UCSD-AML1 (cell line): ENCODE measurements at regions not wholly inside any gene's neighbourhood (a gene's known extent, or its start where the extent isn't known, plus 50 kb on each side); places are given as distances from the start of the nearest gene placed in this dataset.
"Not testable (repeated sequence)": the region's sequence is repeated elsewhere in the genome, so short reads cannot be mapped to it uniquely, and the experiment has no call there.

Experiments
- DNase-seq: peaks from one replicate; lab custom pipeline; 2025; ENCODE audit not compliant: unreplicated experiment; lab: John Stamatoyannopoulos, UW

DNA sequence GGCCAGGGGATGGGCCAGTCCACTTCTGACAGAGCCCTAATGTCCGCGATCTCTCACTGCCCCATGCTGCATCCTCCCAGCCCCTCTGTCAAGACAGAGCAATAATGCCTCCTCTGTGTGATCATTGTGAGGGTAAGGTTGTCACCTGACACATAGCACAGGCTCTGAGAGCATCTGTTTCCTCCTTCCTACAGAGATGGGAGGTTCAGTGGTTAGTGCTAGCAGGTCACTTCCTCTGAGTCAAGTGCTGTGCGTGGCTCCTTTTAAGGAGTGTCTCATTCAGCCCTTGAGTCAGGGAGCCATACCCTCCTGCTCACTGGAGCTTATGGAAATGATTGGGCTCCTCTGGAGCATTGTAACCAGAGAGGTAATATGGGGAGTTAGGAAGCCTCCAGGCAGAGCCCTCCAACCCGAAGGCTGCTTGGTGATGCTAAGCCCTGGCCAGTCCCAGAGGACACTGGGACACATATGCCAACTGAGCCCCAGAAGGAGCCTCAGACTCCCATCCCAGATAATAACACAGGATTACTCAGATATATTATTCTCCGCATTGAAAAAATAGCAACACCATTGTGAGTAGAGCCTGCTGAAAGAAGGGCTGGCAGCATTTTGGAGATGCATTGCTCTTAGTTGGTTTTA is 189.0 kb downstream of the GALNT1 start:
- no peak for DNase-seq

DNA sequence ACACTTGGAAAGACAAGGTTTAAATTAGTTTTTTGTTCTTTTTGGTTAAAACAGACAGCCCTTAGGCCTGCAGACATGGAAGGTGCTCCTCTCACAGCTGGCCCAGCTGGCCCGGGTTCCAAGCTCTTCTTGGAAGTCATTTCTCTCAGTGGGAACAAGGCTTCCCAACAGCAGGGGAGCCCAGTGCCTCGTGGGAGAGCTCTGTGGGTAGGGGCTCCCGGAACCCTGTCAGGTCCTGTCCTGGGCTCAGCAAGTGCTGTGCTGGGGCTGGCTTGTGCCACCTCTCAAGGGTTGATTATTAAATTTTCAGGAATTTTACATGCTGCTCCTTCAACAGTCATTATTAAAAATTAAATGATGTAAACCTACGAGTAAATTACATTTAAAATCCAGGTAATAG is 189.6 kb downstream of the GALNT1 start:
- no peak for DNase-seq

DNA sequence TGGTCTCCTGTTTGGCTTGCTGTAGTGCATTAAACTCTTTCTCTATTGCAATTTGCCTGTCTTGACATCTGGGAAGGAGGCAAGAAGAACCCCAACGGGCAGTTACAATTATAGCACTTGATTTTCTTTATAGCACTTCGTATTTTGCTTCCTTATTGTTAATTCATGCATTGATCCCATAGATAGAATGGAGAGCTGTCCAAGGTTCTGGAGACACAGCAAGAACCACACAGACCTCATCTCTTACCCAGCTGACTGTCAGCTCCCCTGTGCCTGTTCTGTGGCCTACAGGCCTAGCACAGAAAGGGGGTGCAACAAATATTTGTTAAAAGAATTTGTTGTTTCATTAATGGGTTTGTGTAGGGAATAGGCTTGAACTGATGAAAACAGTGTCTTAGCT is 194.3 kb downstream of the GALNT1 start:
- no peak for DNase-seq

DNA sequence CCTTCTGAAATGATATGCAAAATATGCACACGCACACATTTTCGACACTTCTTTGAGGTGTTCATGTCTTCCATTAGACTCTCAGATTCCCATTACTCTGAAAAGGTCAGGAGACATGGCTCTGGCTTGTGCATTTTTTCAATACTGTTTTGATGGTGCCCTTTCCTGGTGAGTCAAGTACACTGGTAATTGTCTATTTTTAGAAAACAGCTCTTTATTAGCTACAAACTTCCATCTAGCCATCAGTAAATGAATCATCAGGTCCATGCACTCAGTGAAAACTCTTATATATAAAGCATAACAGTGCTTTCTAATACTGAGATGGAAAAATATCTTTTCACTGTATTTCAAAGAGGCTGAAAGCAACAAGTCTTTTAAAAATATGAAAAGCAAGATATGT is 194.9 kb downstream of the GALNT1 start:
- DNase-seq, result no peak

DNA sequence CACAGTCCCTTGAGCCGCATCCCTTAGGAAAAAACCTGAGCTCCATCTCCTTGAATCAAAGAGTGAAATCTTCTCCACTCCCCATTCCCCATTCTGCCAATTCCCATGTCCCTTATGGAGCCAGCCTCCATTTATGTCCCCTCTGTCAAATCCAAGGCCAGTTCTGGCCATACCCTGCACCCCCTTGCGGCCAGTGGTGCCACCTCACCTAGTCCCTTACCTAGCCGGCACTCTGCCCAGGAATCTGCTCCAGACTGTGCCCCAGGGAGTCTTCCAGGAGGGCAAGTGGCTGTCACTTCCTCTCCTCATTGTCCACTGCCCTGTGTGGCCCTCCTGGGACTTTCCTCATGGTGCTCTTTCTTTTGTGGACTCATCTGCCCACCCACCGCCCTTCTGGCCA is 195.4 kb upstream of the RMP24 start:
- DNase-seq, result no peak

DNA sequence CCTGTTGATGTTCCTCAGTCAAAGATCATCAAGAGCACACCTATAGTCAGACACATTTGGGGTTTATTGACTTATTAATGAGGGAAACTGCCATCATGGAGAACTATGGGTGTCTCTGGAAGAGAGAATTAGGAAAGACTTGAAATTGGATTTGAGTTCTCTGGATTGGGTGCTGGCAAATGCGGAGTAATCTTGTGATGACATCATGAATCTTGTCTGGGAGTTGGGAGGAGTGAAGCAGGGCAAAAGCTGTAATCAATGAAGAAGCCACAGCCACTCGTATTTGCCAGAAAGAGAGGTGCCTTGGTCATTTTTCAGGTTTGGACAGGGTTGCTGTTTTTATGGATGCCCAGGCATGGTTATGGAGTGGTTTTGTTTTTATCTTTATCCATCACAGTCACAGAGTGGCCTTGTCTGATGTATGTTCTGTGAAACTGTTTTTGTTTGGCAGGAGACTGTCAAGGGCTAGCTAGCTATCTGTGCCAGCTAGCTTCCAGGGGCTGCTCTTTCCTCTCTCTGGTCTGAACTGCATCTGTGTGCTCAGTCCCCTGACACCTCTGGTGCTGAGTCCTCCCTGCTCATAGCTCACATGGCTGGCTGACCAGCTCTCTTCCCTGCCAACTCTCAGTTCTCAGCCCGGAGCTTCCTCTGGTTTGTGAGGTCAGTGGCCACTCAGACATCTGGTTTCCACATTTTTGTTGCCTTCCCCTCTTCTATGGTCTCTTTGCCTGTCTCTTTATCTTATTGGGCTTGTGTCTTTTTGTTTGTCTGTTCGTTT is 193.4 kb upstream of the RMP24 start:
- no peak for DNase-seq

DNA sequence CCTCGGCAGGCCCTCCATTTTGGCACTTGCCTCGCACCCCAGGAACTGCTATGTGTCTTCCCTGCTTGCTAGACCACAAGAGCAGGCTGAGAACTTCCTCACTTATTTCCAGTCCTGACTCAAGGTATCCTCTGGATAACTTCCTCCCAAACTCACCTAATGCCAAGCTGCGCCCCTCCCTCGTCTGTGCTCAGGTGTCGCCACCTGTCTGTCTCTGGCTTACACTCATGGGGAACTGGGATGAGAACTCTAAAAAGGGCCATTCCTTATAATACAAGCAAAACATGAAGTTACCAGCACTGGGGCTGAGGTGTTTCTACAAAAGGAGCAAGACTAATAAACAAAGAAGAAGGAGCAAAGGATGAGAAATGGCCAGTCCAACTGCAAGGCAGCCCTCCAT is 191.5 kb upstream of the RMP24 start:
- DNase-seq, result no peak

DNA sequence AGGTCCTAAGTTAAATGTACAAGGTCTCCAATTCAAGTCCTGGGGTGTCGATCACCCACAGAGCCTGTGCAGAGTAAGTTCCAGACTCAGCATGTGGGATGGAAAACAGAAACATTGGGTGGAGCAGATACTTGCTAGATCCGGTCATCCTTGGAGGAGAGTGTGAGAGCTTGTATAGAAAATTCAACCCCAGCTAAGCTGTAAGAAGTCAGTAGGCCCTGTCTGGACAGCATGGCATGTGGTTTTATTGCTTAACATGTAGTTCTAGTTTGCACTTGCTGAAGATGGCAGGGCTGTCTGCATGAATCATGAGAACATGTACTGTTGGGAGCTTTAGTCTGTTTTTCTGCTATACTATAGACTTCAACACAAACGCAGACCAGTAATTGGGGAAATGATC is 189.6 kb upstream of the RMP24 start:
- DNase-seq, result no peak

DNA sequence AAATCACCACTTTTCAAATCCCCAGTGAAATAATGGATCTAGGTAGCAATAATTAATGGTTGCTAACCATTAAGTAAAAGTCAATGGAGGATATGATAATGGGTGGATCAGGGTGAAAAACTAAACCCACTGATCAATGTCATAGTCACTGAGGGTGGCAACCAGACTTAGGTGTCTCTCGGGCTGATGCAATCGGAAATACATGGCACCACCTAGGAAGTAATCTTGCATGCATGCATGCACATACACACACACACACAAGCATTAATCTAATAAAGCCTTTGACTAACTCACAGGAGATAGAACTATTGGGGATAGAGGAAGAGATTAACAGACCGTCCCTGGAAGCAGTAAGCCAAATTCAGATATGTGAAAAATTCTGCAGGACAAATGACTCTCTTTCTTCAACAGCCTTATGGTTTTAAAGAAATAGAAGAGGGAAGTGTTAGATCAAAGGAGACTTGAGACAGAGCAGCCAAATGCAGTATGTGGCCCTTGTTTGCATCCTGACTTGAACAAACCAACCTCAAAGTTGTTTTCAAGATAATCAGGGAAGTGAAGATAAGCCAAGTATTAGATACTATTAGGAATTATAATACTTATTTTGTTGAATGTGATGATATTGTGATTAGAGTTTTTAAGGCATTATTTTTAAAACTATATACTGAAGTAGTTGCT is 186.0 kb upstream of the RMP24 start:
- no peak for DNase-seq

DNA sequence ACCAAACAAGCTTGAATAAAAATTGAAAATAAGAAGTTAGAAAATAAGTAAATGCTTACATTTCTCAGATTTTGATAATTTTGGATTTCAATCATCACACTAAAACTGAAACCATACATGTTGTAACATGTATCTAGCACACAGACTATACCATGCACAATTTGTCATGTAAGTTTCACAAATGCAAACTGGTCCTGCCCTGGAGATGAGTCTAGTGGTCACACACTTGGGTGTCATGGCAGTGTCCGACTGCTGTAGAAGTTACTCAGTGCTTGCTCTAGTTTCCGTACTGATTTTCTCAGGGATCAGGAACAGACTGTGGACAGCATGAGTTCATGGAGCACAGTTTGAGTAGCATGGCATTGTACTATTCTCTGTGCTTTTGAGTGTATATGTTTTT is 182.9 kb upstream of the RMP24 start:
- DNase-seq, result no peak

DNA sequence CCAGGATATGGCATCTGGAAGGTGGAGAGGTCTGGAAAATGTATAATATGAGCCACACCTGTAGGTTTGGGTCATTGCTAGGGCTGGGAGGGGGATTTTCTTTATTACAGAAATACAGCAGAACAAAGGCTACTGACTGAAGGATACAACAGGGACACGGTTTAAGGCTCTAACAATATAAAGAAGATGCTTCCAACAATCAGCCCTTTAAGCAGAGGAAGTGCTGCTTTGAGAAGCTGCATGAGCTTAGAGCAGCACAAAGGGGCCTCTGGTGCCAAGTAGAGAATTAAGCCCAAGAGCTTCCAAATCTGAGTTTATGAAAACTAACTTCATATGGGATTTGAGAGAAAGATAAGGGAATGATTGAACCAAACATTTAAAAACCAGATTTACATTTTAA is 174.5 kb upstream of the RMP24 start:
- no peak for DNase-seq

DNA sequence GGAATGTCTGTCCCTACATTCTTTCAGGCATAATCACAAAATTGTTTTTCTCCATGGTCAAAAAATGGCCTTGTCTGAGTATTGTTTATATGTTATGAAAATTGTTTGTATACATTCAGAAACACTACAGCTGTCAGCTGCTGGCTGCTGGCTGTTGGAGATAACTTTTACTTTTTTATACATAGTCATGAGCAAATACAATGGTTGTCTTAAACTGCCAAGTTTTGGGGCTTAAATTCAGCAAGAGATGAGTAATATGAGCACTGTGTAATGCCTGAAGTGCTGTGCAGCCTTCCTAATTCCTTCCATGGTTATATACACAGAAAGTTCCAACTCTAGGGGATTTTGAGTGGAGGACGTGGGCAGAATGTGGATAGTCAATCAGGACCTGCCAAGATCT is 168.9 kb upstream of the RMP24 start:
- no peak for DNase-seq

DNA sequence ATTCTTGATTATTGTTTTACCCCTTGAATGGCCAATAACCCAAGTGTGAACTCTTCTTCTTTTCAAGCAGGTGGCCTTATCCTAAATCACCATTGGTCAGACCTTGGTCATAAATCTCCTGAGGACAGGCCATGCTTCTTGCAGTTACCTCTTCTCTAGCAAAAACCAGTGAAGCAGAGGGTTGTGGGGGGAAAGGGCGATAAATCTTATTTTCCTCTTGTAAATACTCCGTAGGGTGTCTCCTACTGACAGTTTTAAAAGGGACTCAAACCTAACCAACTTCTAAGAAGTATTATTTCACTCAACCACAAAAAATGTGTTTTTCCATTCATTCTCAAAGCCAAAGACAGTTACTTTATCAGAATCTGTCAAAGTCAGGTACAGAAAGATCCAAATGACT is 168.1 kb upstream of the RMP24 start:
- DNase-seq, result no peak

DNA sequence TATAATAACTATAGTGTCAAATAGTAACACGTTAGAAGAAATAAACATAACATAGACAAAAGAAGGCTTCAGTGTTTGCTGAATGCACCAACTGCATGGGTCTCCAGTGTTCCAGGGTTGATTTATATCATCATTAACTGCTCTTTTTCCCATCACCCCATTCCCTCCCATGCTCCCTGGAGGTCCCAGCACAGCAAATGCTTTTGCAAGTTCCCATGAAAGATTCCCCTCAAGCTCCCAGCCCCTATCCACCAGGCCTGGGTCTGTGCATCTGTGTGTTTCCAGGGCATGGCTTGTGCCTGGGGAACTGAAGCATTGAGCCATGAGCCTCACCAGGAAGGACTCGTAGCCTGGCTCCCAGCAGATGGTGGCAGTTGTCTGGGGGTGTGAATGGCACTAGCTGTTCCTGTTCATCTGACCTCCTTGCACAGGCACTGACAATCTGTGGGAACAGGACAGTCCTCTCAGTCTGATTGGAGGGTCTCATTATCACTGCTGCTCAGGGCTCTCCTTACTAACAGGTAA is 164.6 kb upstream of the RMP24 start:
- no peak for DNase-seq

DNA sequence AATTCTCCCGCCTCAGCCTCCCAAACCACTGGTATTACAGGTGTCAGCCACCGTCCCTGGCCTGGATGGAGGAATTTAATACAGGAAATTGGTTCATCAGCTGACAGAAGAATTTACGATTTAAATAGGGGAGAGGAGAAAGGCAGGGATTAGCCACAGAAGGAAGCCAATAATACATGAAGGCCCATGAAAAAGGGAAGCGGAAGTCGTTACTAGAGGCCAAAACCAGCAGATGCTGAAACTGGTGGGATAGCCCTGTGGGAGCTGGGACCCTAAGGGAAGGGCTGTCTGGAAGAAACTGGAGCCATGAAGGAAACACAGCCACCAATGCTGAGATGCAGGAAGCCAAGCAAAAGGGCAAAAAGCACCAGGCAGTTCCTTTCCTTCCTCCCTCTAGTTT is 163.7 kb upstream of the RMP24 start:
- no peak for DNase-seq

DNA sequence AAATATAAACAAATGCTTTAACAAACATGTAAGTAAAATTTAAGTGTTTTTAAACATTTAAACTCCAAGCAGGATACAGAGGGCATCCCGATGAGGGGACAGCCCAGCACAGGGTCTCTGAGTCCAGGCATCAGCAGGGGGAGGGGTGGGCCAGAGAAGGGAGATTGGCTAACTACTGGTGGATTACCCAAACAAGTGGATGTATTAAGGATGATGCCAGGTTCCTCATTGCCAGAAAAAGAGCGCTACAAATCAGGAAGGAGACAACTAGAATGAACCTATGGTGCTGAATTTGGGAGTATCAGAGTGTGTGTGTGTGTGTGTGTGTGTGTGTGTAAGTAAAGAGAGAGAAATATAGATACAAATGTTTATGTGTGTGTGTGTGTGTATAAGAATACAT is 162.0 kb upstream of the RMP24 start:
- no peak for DNase-seq

DNA sequence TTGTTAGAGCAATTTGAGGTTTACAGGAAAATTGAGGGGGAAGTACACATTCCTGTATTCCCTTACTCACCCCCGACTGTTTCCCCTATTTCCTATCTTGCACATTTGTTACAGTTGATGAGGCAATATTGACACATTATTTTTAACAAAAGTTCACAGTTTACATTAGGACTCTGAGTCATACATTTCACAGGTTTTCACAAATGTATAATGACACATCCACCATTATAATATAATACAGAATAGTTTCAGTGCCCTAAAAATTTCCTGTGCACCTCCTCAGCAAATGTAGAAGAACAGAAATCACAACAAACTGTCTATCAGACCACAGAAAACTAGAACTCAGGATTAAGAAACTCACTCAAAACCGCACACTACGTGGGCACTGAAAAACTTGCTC is 160.6 kb upstream of the RMP24 start:
- no peak for DNase-seq

DNA sequence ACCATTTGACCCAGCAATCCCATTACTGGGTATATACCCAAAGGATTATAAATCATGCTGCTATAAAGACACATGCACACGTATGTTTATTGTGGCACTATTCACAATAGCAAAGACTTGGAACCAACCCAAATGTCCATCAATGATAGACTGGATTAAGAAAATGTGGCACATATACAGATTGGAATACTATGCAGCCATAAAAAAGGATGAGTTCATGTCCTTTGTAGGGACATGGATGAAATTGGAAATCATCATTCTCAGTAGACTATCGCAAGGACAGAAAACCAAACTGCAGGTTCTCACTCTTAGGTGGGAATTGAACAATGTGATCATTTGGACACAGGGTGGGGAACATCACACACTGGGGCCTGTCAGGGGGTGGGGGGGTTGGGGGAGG is 157.5 kb upstream of the RMP24 start:
- not testable (repeated sequence) for DNase-seq

DNA sequence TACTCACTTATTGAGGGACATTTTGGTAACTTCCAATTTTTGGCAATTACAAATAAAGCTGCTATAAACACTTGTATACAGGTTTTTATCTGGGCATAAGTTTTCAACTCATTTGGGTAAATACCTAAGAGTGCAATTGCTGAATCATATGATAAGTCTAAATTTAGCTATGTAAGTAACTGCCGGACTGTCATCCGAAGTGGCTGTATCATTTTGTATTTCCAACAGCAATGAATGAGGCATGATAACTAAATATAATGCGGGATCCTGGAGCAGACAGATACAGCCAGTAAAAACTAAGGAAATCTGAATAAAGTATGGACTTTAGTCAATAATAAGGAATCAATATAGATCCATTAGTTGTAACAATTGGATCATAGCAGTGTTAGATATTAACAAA is 156.5 kb upstream of the RMP24 start:
- no peak for DNase-seq

DNA sequence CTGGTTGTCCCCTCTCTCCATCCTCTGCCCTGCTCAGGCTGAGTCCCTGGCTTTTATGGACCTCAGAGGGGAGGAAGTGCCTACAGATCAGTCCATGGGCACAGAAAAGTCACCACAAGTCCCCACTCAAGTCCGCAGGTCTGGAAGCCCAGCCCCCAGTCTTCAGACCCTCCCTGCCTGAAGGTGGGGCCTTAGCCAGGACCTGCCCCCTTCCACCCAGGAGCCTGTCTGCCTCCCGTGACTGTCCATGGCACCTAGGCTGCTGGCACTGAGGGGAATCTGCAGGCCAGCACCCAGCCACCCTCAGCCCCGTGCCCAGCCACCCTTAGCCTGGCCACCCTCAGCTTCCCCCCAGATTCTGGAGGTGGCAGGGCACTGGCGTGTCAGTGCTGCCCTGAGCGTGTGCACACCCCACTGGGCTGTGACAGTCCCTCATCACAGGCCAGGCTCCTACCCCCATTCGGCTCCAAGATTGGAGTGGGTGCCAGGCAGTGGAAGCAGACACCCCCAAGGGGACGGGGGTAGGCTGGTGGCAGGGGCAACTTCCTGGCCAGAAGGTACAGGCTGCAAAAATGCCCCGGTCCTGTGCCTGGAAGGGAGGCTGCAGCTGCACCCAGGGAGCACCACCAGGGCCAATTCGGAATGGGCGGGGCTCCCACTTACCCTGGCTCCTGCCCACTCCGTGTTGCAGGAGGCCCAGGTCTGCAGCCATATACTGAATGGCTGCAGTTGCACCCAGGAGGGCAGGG is 154.7 kb upstream of the RMP24 start:
- DNase-seq, result no peak

DNA sequence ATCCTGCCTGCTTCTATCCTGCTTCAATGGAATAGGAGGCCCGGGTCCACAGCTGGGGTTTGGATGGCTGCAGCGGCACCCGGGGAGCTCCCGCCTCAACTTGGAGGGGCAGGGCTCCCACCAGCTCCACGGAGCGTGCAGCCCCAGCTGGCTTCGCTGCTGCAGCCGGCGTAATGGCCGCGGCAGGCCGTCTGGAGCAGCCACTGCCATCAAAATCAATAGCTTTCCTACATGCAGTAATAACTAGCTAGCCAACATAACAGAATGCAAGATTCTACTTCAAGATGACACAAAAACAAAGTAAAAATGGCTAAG is 154.2 kb upstream of the RMP24 start:
- DNase-seq, result no peak

DNA sequence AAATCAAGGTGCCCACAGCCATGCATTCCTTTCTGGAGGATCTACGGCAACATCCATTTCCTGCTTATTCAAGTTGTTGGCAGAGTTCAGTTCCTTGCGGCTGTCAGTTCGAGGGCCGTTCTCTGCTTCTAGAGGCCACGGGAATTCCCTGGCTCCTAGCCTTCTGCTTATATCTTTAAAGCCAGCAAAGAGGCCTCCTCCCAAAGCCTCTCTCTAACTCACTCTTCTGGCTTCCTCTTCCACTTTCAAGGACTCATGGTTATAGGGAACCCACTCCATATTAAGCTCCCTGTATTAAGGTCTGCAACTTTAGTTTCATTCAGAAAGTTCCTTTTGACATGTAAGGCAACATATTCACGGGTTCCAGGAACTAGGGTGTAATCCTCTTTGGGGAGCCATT is 150.1 kb upstream of the RMP24 start:
- no peak for DNase-seq
